H9 (cell line): ENCODE measurements at regions not wholly inside any gene's neighbourhood (a gene's known extent, or its start where the extent isn't known, plus 50 kb on each side); places are given as distances from the start of the nearest gene placed in this dataset.

Source experiments
- DNase-seq: peaks from one replicate; pipeline ENCODE4 v3.0.0-alpha.2; 2017
- H2AFZ ChIP-seq: one replicate; pipeline ENCODE4 v1.6.1; 2013; ENCODE audit warnings: mild to moderate bottlenecking, low read length, control low read depth, moderate library complexity
- H2AK5ac ChIP-seq: 2 replicates; pipeline ENCODE4 v1.6.1; 2013; ENCODE audit warnings: low read length, control low read depth, mixed read lengths; ENCODE audit not compliant: insufficient read length
- H2BK120ac ChIP-seq: one replicate; pipeline ENCODE4 v1.6.1; 2013; ENCODE audit warnings: low read depth, mild to moderate bottlenecking, low read length, control low read depth, inconsistent platforms; ENCODE audit not compliant: poor library complexity, severe bottlenecking
- H2BK12ac ChIP-seq: 2 replicates; pipeline ENCODE4 v1.6.1; 2013; ENCODE audit warnings: low read length, control low read depth, mixed read lengths, low read depth; ENCODE audit not compliant: insufficient read length
- H2BK15ac ChIP-seq: 2 replicates; pipeline ENCODE4 v1.6.1; 2013; ENCODE audit warnings: low read depth, low read length, control low read depth
- H2BK20ac ChIP-seq: one replicate; pipeline ENCODE4 v1.6.1; 2013; ENCODE audit warnings: low read depth, mild to moderate bottlenecking, low read length, control low read depth, inconsistent platforms; ENCODE audit not compliant: poor library complexity, severe bottlenecking
- H2BK5ac ChIP-seq: 2 replicates; pipeline ENCODE4 v1.6.1; 2013; ENCODE audit warnings: low read length, control low read depth, mixed read lengths; ENCODE audit not compliant: insufficient read length
- H3K14ac ChIP-seq: 2 replicates; pipeline ENCODE4 v1.6.1; 2013; ENCODE audit warnings: low read length, control low read depth; ENCODE audit not compliant: insufficient read depth
- H3K18ac ChIP-seq: 2 replicates; pipeline ENCODE4 v1.6.1; 2013; ENCODE audit warnings: low read depth, mild to moderate bottlenecking, mixed read lengths, low read length, control low read depth; ENCODE audit not compliant: insufficient read length
- H3K23ac ChIP-seq: 2 replicates; pipeline ENCODE4 v1.6.1; 2013; ENCODE audit warnings: low read length, control low read depth, mixed read lengths, low read depth; ENCODE audit not compliant: insufficient read length
- H3K23me2 ChIP-seq: 2 replicates; pipeline ENCODE4 v1.6.1; 2013; ENCODE audit warnings: low read depth, mild to moderate bottlenecking, mixed read lengths, low read length, control low read depth; ENCODE audit not compliant: insufficient read length, poor library complexity, severe bottlenecking
- H3K27ac ChIP-seq: 2 replicates; pipeline ENCODE4 v1.5.1; 2013; ENCODE audit warnings: low read length, control low read depth, mixed read lengths, low read depth; ENCODE audit not compliant: insufficient read length
- H3K27me3 ChIP-seq: 2 replicates; pipeline ENCODE4 v1.6.1; 2013; ENCODE audit warnings: low read length, control low read depth, inconsistent platforms; ENCODE audit not compliant: insufficient read depth
- H3K4ac ChIP-seq: 2 replicates; pipeline ENCODE4 v1.6.1; 2013; ENCODE audit warnings: low read depth, mild to moderate bottlenecking, control low read depth, inconsistent platforms, low read length, moderate library complexity
- H3K4me1 ChIP-seq: 2 replicates; pipeline ENCODE4 v1.6.1; 2013; ENCODE audit warnings: low read length, control low read depth, inconsistent platforms; ENCODE audit not compliant: insufficient read depth
- H3K4me2 ChIP-seq: 2 replicates; pipeline ENCODE4 v1.6.1; 2013; ENCODE audit warnings: low read length, control low read depth, mixed read lengths; ENCODE audit not compliant: insufficient read length, insufficient read depth
- H3K56ac ChIP-seq: 2 replicates; pipeline ENCODE4 v1.6.1; 2013; ENCODE audit warnings: low read depth, mild to moderate bottlenecking, mixed read lengths, low read length, control low read depth; ENCODE audit not compliant: insufficient read length
- H3K79me1 ChIP-seq: 2 replicates; pipeline ENCODE4 v1.6.1; 2013; ENCODE audit warnings: low read depth, mild to moderate bottlenecking, moderate library complexity, low read length, control low read depth, inconsistent platforms; ENCODE audit not compliant: insufficient read depth, poor library complexity, severe bottlenecking
- H3K79me2 ChIP-seq: 2 replicates; pipeline ENCODE4 v1.6.1; 2013; ENCODE audit warnings: low read length, control low read depth, inconsistent platforms; ENCODE audit not compliant: insufficient read depth
- H3K9ac ChIP-seq: 2 replicates; pipeline ENCODE4 v1.6.1; 2013; ENCODE audit warnings: low read length, control low read depth, mixed read lengths; ENCODE audit not compliant: insufficient read length; ENCODE audit errors: extremely low read depth
- H3K9me3 ChIP-seq: one replicate; pipeline ENCODE4 v1.6.1; 2013; ENCODE audit warnings: low read depth, low read length, inconsistent platforms; ENCODE audit not compliant: control insufficient read depth
- H3T11ph ChIP-seq: one replicate; pipeline ENCODE4 v1.6.1; 2013; ENCODE audit warnings: mild to moderate bottlenecking, low read length, control low read depth, inconsistent platforms
- H4K20me1 ChIP-seq: one replicate; pipeline ENCODE4 v1.6.1; 2013; ENCODE audit not compliant: control insufficient read depth, insufficient read length, insufficient read depth
- H4K5ac ChIP-seq: 2 replicates; pipeline ENCODE4 v1.6.1; 2013; ENCODE audit warnings: low read depth, mild to moderate bottlenecking, mixed read lengths, low read length, control low read depth; ENCODE audit not compliant: insufficient read length
- H4K8ac ChIP-seq: replicated peaks from 2 replicates; pipeline ENCODE4 v1.6.1; 2013; ENCODE audit warnings: low read length, control low read depth, mixed read lengths, low read depth; ENCODE audit not compliant: insufficient read length
- H4K91ac ChIP-seq: 2 replicates; pipeline ENCODE4 v1.6.1; 2013; ENCODE audit warnings: low read depth, mild to moderate bottlenecking, moderate library complexity, mixed read lengths, low read length, control low read depth; ENCODE audit not compliant: insufficient read length
- H3K27ac Mint-ChIP-seq, 3 experiments: 2 replicates in 2 of 3; 3 replicates in 1 of 3; pipeline ENCODE4 v1.8.0; 2020 to 2021; ENCODE audit warnings: mixed read lengths in 3 of 3, mild to moderate bottlenecking in 1 of 3, moderate library complexity in 1 of 3
- H3K27me3 Mint-ChIP-seq: 2 replicates; pipeline ENCODE4 v1.8.0; 2021; ENCODE audit warnings: low read depth, mild to moderate bottlenecking, moderate library complexity, mixed read lengths
- H3K36me3 Mint-ChIP-seq, 3 experiments: 2 replicates in 2 of 3; 3 replicates in 1 of 3; pipeline ENCODE4 v1.8.0; 2020 to 2021; ENCODE audit warnings: low read depth in 3 of 3, mixed read lengths in 3 of 3; ENCODE audit not compliant: insufficient read depth in 1 of 3
- H3K4me1 Mint-ChIP-seq, 2 experiments: 2 replicates each; pipeline ENCODE4 v1.8.0; 2020; ENCODE audit warnings: mixed read lengths in 2 of 2
- H3K4me3 Mint-ChIP-seq, 2 experiments: 2 replicates in 1 of 2; 3 replicates in 1 of 2; pipeline ENCODE4 v1.8.0; 2020 to 2021; ENCODE audit warnings: mild to moderate bottlenecking in 2 of 2, mixed read lengths in 2 of 2, moderate library complexity in 1 of 2
- H3K9me3 Mint-ChIP-seq, 2 experiments: 2 replicates in 1 of 2; 3 replicates in 1 of 2; pipeline ENCODE4 v1.8.0; 2020; ENCODE audit warnings: mild to moderate bottlenecking in 2 of 2, mixed read lengths in 2 of 2, moderate library complexity in 1 of 2
- CTCF ChIP-seq: fragments of 200-600 bp; sonication (generic); conservative IDR thresholded peaks from 3 replicates; pipeline ENCODE4 v1.8.0; 2021; ENCODE audit warnings: antibody characterized with exemption, mild to moderate bottlenecking
- WGBS: extraction: QIAGEN DNeasy Blood & Tissue Kit; methylation state at CpG from one replicate; pipeline ENCODE4 v1.1.7; 2013; ENCODE audit warnings: missing lambda C conversion rate, low lambda C conversion rate, mixed read lengths; ENCODE audit not compliant: insufficient read length; ENCODE audit errors: extremely low coverage; 5-methylcytosine and 5-hydroxymethylcytosine counted together

- no peak for DNase-seq
- no peaks in the 10 kb centered on the region; a peak in 1 of 7 replicates for H3K36me3 Mint-ChIP-seq
- WGBS, result no CpG with 5 or more reads among the region's 2 CpGs
- no peak overlapping the region for H3K56ac ChIP-seq
- H2BK20ac ChIP-seq, result no peak overlapping the region
- H2BK120ac ChIP-seq, result no peak overlapping the region
- H3K9me3 ChIP-seq, result no peaks in the 10 kb centered on the region
- no peaks in the 10 kb centered on the region for H3K27me3 Mint-ChIP-seq
- H3K23me2 ChIP-seq, result no peaks in the 10 kb centered on the region
- no peak overlapping the region for H3K23ac ChIP-seq
- no peak overlapping the region for H4K8ac ChIP-seq
- H3K27me3 ChIP-seq, result no peaks in the 10 kb centered on the region
- H2AFZ ChIP-seq, result no peak overlapping the region
- no peak overlapping the region for H3K4me2 ChIP-seq
- H4K20me1 ChIP-seq, result no peaks in the 10 kb centered on the region
- no peak overlapping the region for H3T11ph ChIP-seq
- no peak overlapping the region for H2BK15ac ChIP-seq
- H3K4me1 Mint-ChIP-seq, result no peaks in the 10 kb centered on the region
- H4K91ac ChIP-seq, result no peak overlapping the region
- no peak overlapping the region for H2BK12ac ChIP-seq
- no peak overlapping the region for H3K4ac ChIP-seq
- TF ChIP-seq CTCF, result no peak
- H4K5ac ChIP-seq, result no peak overlapping the region
- H3K27ac Mint-ChIP-seq, result no peak overlapping the region
- no peak overlapping the region for H2AK5ac ChIP-seq
- H3K79me2 ChIP-seq, result no peaks in the 10 kb centered on the region
- no peaks in the 10 kb centered on the region for H3K4me1 ChIP-seq
- no peak overlapping the region for H2BK5ac ChIP-seq
- H3K9me3 Mint-ChIP-seq, result no peaks in the 10 kb centered on the region
- no peak overlapping the region for H3K18ac ChIP-seq
- H3K27ac ChIP-seq, result no peak overlapping the region
- H3K14ac ChIP-seq, result no peak overlapping the region
- no peaks in the 10 kb centered on the region for H3K79me1 ChIP-seq
- no peak overlapping the region for H3K9ac ChIP-seq
- no peak overlapping the region for H3K4me3 Mint-ChIP-seq
Measured at GRCh38 chr4:11543706-11544105, 115.0 kb upstream of the HS3ST1 start.
